ACC112 (cell line): ENCODE measurements at regions not wholly inside any gene's neighbourhood (a gene's known extent, or its start where the extent isn't known, plus 50 kb on each side); places are given as distances from the start of the nearest gene placed in this dataset.

Experiments used
- H2AFZ ChIP-seq: fragments of 200-600 bp; sonication (generic); one replicate; pipeline ENCODE4 v1.6.0; 2017; ENCODE audit warnings: antibody characterized with exemption, low read length; ENCODE audit not compliant: unreplicated experiment
- H3K27ac ChIP-seq: fragments of 200-600 bp; sonication (generic); 2 replicates; pipeline ENCODE4 v1.5.1; 2014; ENCODE audit warnings: low read depth, mild to moderate bottlenecking, antibody characterized with exemption, low read length, moderate library complexity
- H3K27me3 ChIP-seq: fragments of 200-600 bp; sonication (generic); 2 replicates; pipeline ENCODE4 v1.6.1; 2014; ENCODE audit warnings: mild to moderate bottlenecking, antibody characterized with exemption, low read length, moderate library complexity, mixed read lengths; ENCODE audit not compliant: insufficient read depth
- H3K36me3 ChIP-seq: fragments of 200-600 bp; sonication (generic); 2 replicates; pipeline ENCODE4 v1.6.1; 2016; ENCODE audit warnings: mild to moderate bottlenecking, antibody characterized with exemption, low read length, moderate library complexity, mixed read lengths; ENCODE audit not compliant: insufficient read depth
- H3K4me1 ChIP-seq: fragments of 200-600 bp; sonication (generic); one replicate; pipeline ENCODE4 v1.6.1; 2016; ENCODE audit warnings: low read length, mixed read lengths; ENCODE audit not compliant: insufficient read depth, unreplicated experiment, control insufficient read depth
- H3K4me3 ChIP-seq: fragments of 200-600 bp; sonication (generic); 2 replicates; pipeline ENCODE4 v1.5.1; 2014; ENCODE audit warnings: mild to moderate bottlenecking, low read depth, low read length
- H3K79me2 ChIP-seq: fragments of 200-600 bp; sonication (generic); one replicate; pipeline ENCODE4 v1.6.0; 2016; ENCODE audit warnings: low read length; ENCODE audit not compliant: control insufficient read depth, unreplicated experiment, insufficient read depth

- H2AFZ ChIP-seq: no peak overlapping the region
- no peak overlapping the region for H3K4me3 ChIP-seq
- H3K4me1 ChIP-seq: no peaks in the 10 kb centered on the region
- H3K27ac ChIP-seq: no peak overlapping the region
- H3K27me3 ChIP-seq: no peaks in the 10 kb centered on the region
- no peaks in the 10 kb centered on the region for H3K36me3 ChIP-seq
- H3K79me2 ChIP-seq: no peaks in the 10 kb centered on the region
Observed at GRCh38 chr4:13081830-13082229, 402.3 kb downstream of the RAB28 start.

- Histone ChIP-seq H2AFZ (no peak overlapping the region), H3K79me2 (no peaks in the 10 kb centered on the region), H3K4me3 (no peak overlapping the region), H3K4me1 (no peaks in the 10 kb centered on the region), H3K36me3 (no peaks in the 10 kb centered on the region), H3K27ac (no peak overlapping the region), H3K27me3 (no peaks in the 10 kb centered on the region)
Observed at GRCh38 chr4:13067077-13067476, 417.1 kb downstream of the RAB28 start.

- Histone ChIP-seq H3K4me1 (no peaks in the 10 kb centered on the region), H3K27me3 (no peaks in the 10 kb centered on the region), H3K4me3 (no peak overlapping the region), H3K27ac (no peak overlapping the region), H3K79me2 (no peaks in the 10 kb centered on the region), H3K36me3 (no peaks in the 10 kb centered on the region), H2AFZ (no peak overlapping the region)
Observed at GRCh38 chr4:13059019-13059418, 425.1 kb downstream of the RAB28 start.

- Histone ChIP-seq H3K79me2 (no peaks in the 10 kb centered on the region), H3K27ac (no peak overlapping the region), H3K27me3 (no peaks in the 10 kb centered on the region), H3K4me3 (no peak overlapping the region), H3K4me1 (no peaks in the 10 kb centered on the region), H2AFZ (no peak overlapping the region), H3K36me3 (no peaks in the 10 kb centered on the region)
Observed at GRCh38 chr4:13056630-13057189, 427.4 kb downstream of the RAB28 start.

- Histone ChIP-seq H3K27me3 (no peaks in the 10 kb centered on the region), H3K79me2 (no peaks in the 10 kb centered on the region), H3K4me1 (no peaks in the 10 kb centered on the region), H3K4me3 (no peak overlapping the region), H2AFZ (no peak overlapping the region), H3K27ac (no peak overlapping the region), H3K36me3 (no peaks in the 10 kb centered on the region)
Observed at GRCh38 chr4:13054420-13054970, 429.6 kb downstream of the RAB28 start.

- H3K4me1 ChIP-seq: no peaks in the 10 kb centered on the region
- no peaks in the 10 kb centered on the region for H3K79me2 ChIP-seq
- H2AFZ ChIP-seq: no peak overlapping the region
- no peaks in the 10 kb centered on the region for H3K36me3 ChIP-seq
- no peaks in the 10 kb centered on the region for H3K27me3 ChIP-seq
- H3K4me3 ChIP-seq: no peak overlapping the region
- H3K27ac ChIP-seq: no peak overlapping the region
Observed at GRCh38 chr4:13047591-13047990, 436.5 kb downstream of the RAB28 start.

GRCh38 chr4:13036841-13037240, 447.3 kb downstream of the RAB28 start:
- no peaks in the 10 kb centered on the region for H3K36me3 ChIP-seq

GRCh38 chr4:13032936-13033335, 451.2 kb downstream of the RAB28 start:
- H3K27ac ChIP-seq: no peak overlapping the region

More at GRCh38 chr4:13036841-13037240, 447.3 kb downstream of the RAB28 start:
- Histone ChIP-seq H3K27me3 (no peaks in the 10 kb centered on the region), H2AFZ (no peak overlapping the region), H3K27ac (no peak overlapping the region), H3K79me2 (no peaks in the 10 kb centered on the region), H3K4me3 (no peak overlapping the region), H3K4me1 (no peaks in the 10 kb centered on the region)

GRCh38 chr4:13024147-13025105, 459.7 kb downstream of the RAB28 start:
- no peak overlapping the region for H3K4me3 ChIP-seq
- H2AFZ ChIP-seq: no peak overlapping the region
- H3K27ac ChIP-seq: no peak overlapping the region
- no peaks in the 10 kb centered on the region for H3K36me3 ChIP-seq
- H3K79me2 ChIP-seq: no peaks in the 10 kb centered on the region
- H3K4me1 ChIP-seq: no peaks in the 10 kb centered on the region
- H3K27me3 ChIP-seq: no peaks in the 10 kb centered on the region

More at GRCh38 chr4:13032936-13033335, 451.2 kb downstream of the RAB28 start:
- H2AFZ ChIP-seq: no peak overlapping the region
- no peak overlapping the region for H3K4me3 ChIP-seq
- H3K27me3 ChIP-seq: no peaks in the 10 kb centered on the region
- H3K36me3 ChIP-seq: no peaks in the 10 kb centered on the region
- no peaks in the 10 kb centered on the region for H3K4me1 ChIP-seq
- H3K79me2 ChIP-seq: no peaks in the 10 kb centered on the region

- no peak overlapping the region for H2AFZ ChIP-seq
- no peaks in the 10 kb centered on the region for H3K4me1 ChIP-seq
- H3K27ac ChIP-seq: no peak overlapping the region
- H3K4me3 ChIP-seq: no peak overlapping the region
- no peaks in the 10 kb centered on the region for H3K27me3 ChIP-seq
- H3K79me2 ChIP-seq: no peaks in the 10 kb centered on the region
- no peaks in the 10 kb centered on the region for H3K36me3 ChIP-seq
Observed at GRCh38 chr4:13007802-13008470, 476.2 kb downstream of the RAB28 start.
